Vagina (tissue), 2 donors: ENCODE measurements at regions not wholly inside any gene's neighbourhood (a gene's known extent, or its start where the extent isn't known, plus 50 kb on each side); places are given as distances from the start of the nearest gene placed in this dataset.
"Not testable (repeated sequence)": the region's sequence is repeated elsewhere in the genome, so short reads cannot be mapped to it uniquely, and the experiment has no call there.

Experiments used
- DNase-seq, 2 donors: peaks; one replicate each; pipeline ENCODE4 v3.0.0-alpha.2; 2017; ENCODE audit errors: extremely low spot score in 2 of 2
- H3K27ac ChIP-seq: fragments of 200-600 bp; sonication (generic); one replicate; pipeline ENCODE4 v1.5.1; 2019
- H3K27me3 ChIP-seq: fragments of 200-600 bp; sonication (generic); one replicate; pipeline ENCODE4 v1.5.1; 2019
- H3K36me3 ChIP-seq, 2 donors: fragments of 200-600 bp; sonication (generic); one replicate each; pipeline ENCODE4 v1.5.1; 2017 to 2019
- H3K4me1 ChIP-seq: fragments of 200-600 bp; sonication (generic); one replicate; pipeline ENCODE4 v1.5.1; 2019
- H3K4me3 ChIP-seq, 2 donors: fragments of 200-600 bp; sonication (generic); 1 replicate in 1 of 2; 2 replicates in 1 of 2; pipeline ENCODE4 v1.5.1; 2016 to 2019
- H3K9me3 ChIP-seq: fragments of 200-600 bp; sonication (generic); one replicate; pipeline ENCODE4 v1.5.1; 2019
- CTCF ChIP-seq, 3 experiments: fragments of 450-650 bp in 2 of 3; fragments of 200-600 bp in 1 of 3; sonication (generic) in 1 of 3; IDR thresholded peaks; one replicate each; pipeline ENCODE4 v1.5.1; 2017 to 2019; ENCODE audit warnings: antibody characterized with exemption in 3 of 3, mild to moderate bottlenecking in 2 of 3, moderate library complexity in 2 of 3
- POLR2A ChIP-seq, 2 donors: fragments of 450-650 bp; IDR thresholded peaks; one replicate each; pipeline ENCODE4 v1.6.1; 2017; ENCODE audit warnings: antibody characterized with exemption in 2 of 2, mild to moderate bottlenecking in 2 of 2, moderate library complexity in 2 of 2
- POLR2AphosphoS5 ChIP-seq, 2 donors: sonication (generic); formaldehyde crosslinking; IDR thresholded peaks; one replicate each; pipeline ENCODE4 v1.9.0; 2017; ENCODE audit warnings: antibody characterized with exemption in 2 of 2, mild to moderate bottlenecking in 2 of 2, low read depth in 1 of 2; ENCODE audit not compliant: insufficient read depth in 1 of 2
- intact Hi-C: fragments of 100-400 bp; cut with DNase I; formaldehyde crosslinking; loops from one replicate; pipeline ENCODE4 v1.15.1; 2023

DNA sequence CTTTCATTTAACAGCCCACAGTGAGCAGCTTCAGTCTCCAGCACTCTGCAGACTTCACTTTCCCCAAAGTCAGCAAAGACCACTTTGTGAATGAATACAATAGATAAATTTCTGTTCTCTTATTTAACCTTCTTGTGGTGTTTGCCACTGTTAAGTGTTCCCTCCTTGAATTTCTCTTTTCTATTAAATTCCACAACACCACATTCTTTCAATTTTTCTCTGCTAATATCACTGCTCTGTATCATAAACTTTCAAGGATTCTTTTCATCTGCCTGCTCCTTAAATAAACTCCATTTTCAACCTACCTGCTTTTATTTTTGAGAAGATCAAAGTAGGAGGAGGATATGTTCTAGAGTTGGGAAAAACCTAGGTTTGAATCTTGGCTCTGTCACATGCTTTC lies 739.5 kb upstream of the GRAMD2B start:
- no peaks in the 10 kb centered on the region for H3K27me3 ChIP-seq
- DNase-seq: no peak
- TF ChIP-seq POLR2AphosphoS5 (IDR thresholded peaks at IDR 0.05; ENCODE audit: insufficient read depth in 1 of 2, low read depth in 1 of 2) (no peak), POLR2A (IDR thresholded peaks at IDR 0.05) (no peak), CTCF (IDR thresholded peaks at IDR 0.05) (no peak)
- H3K4me3 ChIP-seq: no peak overlapping the region
- H3K9me3 ChIP-seq: no peaks in the 10 kb centered on the region
- no peaks in the 10 kb centered on the region for H3K4me1 ChIP-seq
- H3K36me3 ChIP-seq: no peaks in the 10 kb centered on the region
- H3K27ac ChIP-seq: no peak overlapping the region
- intact Hi-C loops: no loop called here

- Histone ChIP-seq H3K4me1 (no peaks in the 10 kb centered on the region), H3K9me3 (no peaks in the 10 kb centered on the region), H3K27ac (no peak overlapping the region), H3K36me3 (no peaks in the 10 kb centered on the region), H3K4me3 (no peak overlapping the region), H3K27me3 (no peaks in the 10 kb centered on the region)
- intact Hi-C loops: no loop called here
- TF ChIP-seq CTCF (IDR thresholded peaks at IDR 0.05): no peak
- no peak for TF ChIP-seq POLR2AphosphoS5 (IDR thresholded peaks at IDR 0.05; ENCODE audit: insufficient read depth in 1 of 2, low read depth in 1 of 2)
- no peak for TF ChIP-seq POLR2A (IDR thresholded peaks at IDR 0.05)
- DNase-seq: no peak
These were observed 737.4 kb upstream of the GRAMD2B start for GRCh38 chr5:125685771-125686170.

DNA sequence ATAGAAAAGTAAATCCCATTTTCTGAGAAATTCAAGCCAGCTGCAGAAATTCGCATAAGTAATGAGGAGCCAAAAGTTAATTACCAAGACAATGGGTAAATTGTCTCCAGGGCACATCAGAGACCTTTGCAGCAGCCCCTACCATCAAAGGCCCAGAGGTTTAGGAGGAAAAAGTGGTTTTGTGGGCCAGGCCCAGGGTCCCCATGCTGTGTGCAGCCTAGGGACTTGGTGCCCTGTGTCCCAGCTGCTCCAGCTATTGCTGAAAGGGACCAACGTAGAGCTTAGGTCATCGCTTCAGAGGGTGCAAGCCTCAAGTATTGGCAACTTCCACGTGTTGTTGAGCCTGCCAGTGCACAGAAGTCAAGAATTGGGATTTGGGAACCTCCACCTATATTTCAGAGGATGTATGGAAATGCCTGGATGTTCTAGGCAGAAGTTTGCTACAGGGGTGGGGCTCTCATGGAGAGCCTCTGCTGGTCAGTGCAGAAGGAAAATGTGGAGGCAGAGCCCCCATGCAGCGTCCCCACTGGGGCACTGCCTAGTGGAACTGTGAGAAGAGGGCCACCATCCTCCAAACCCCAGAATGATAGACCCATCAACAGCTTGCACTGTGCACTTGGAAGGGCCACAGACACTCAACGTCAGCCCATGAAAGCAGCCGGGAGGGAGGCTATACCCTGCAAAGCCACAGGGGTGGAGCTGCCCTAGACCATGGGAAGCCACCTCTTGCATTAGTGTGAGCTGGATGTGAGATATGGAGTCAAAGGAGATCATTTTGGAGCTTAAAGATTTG lies 731.3 kb upstream of the GRAMD2B start:
- DNase-seq, H3K36me3 ChIP-seq, H3K9me3 ChIP-seq, H3K27ac ChIP-seq, H3K4me3 ChIP-seq, intact Hi-C loops, H3K27me3 ChIP-seq, H3K4me1 ChIP-seq: not testable (repeated sequence)

GRCh38 chr5:125695996-125696655 lies 727.1 kb upstream of the GRAMD2B start:
- peaks cover 21% of the 10 kb centered on the region for H3K4me1 ChIP-seq
- DNase-seq: no peak
- no peaks in the 10 kb centered on the region for H3K9me3 ChIP-seq
- TF ChIP-seq POLR2A (IDR thresholded peaks at IDR 0.05): no peak
- no peak for TF ChIP-seq POLR2AphosphoS5 (IDR thresholded peaks at IDR 0.05; ENCODE audit: insufficient read depth in 1 of 2, low read depth in 1 of 2)
- no peak for TF ChIP-seq CTCF (IDR thresholded peaks at IDR 0.05)
- H3K4me3 ChIP-seq: no peak overlapping the region
- H3K36me3 ChIP-seq: no peaks in the 10 kb centered on the region
- no peak overlapping the region for H3K27ac ChIP-seq
- H3K27me3 ChIP-seq: no peaks in the 10 kb centered on the region
- intact Hi-C loops: no loop called here

- Histone ChIP-seq H3K4me3 (no peak overlapping the region), H3K4me1 (peaks cover 21% of the 10 kb centered on the region), H3K36me3 (no peaks in the 10 kb centered on the region), H3K9me3 (no peaks in the 10 kb centered on the region), H3K27me3 (no peaks in the 10 kb centered on the region), H3K27ac (no peak overlapping the region)
- TF ChIP-seq POLR2AphosphoS5 (IDR thresholded peaks at IDR 0.05; ENCODE audit: insufficient read depth in 1 of 2, low read depth in 1 of 2) (no peak), POLR2A (IDR thresholded peaks at IDR 0.05) (no peak)
- intact Hi-C loops: no loop called here
- DNase-seq: no peak
These were observed 726.4 kb upstream of the GRAMD2B start for GRCh38 chr5:125696762-125697161.

- Histone ChIP-seq H3K36me3 (no peaks in the 10 kb centered on the region), H3K4me1 (peaks cover 21% of the 10 kb centered on the region), H3K9me3 (no peaks in the 10 kb centered on the region), H3K4me3 (no peak overlapping the region), H3K27ac (no peak overlapping the region), H3K27me3 (no peaks in the 10 kb centered on the region)
- intact Hi-C loops: no loop called here
- TF ChIP-seq POLR2AphosphoS5 (IDR thresholded peaks at IDR 0.05; ENCODE audit: insufficient read depth in 1 of 2, low read depth in 1 of 2): no peak
- no peak for TF ChIP-seq CTCF (IDR thresholded peaks at IDR 0.05)
- no peak for TF ChIP-seq POLR2A (IDR thresholded peaks at IDR 0.05)
- no peak for DNase-seq
These were observed 724.8 kb upstream of the GRAMD2B start for GRCh38 chr5:125698420-125698819.
